Activated T-helper 17 cell treated with anti-CD3 and anti-CD28 coated beads, Interleukin-2, amount 50 U/mL, for 72 hours (primary cell): ENCODE measurements at regions not wholly inside any gene's neighbourhood (a gene's known extent, or its start where the extent isn't known, plus 50 kb on each side); places are given as distances from the start of the nearest gene placed in this dataset.
"Not testable (repeated sequence)": the region's sequence is repeated elsewhere in the genome, so short reads cannot be mapped to it uniquely, and the experiment has no call there.

Experiments
- ATAC-seq: fragments of 150-1000 bp; cut with Tn5 transposase; replicated peaks from 2 replicates; pipeline ENCODE4 v1.10.0; 2021; ENCODE audit warnings: mild to moderate bottlenecking, moderate library complexity
- H3K27ac Mint-ChIP-seq: one replicate; pipeline ENCODE4 v1.8.0; 2022; ENCODE audit warnings: mixed read lengths
- H3K27me3 Mint-ChIP-seq: one replicate; pipeline ENCODE4 v1.8.0; 2022; ENCODE audit warnings: mixed read lengths
- H3K36me3 Mint-ChIP-seq: one replicate; pipeline ENCODE4 v1.8.0; 2022; ENCODE audit warnings: low read depth, mild to moderate bottlenecking, mixed read lengths
- H3K4me1 Mint-ChIP-seq: one replicate; pipeline ENCODE4 v1.8.0; 2022; ENCODE audit warnings: mixed read lengths
- H3K4me3 Mint-ChIP-seq: one replicate; pipeline ENCODE4 v1.8.0; 2022; ENCODE audit warnings: mild to moderate bottlenecking, mixed read lengths
- H3K9me3 Mint-ChIP-seq: one replicate; pipeline ENCODE4 v1.8.0; 2022; ENCODE audit warnings: mixed read lengths

DNA sequence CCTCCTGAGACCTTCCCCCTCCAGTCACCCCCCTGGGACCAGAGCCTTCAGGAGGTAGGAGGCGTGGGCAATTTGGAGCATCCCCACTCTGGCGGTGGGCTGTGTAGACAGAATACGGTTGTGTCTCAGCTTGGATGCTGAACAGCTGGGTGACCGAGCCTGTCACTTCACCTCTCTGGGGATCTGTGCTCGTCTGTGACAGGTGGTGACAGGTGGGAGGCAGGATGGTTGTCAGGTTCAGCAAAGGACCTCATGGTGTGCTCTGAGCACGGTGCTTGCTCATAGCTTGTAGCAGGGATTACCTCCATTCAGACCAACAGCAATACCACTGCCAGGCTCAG is 186.5 kb upstream of the HS6ST1 start:
- Mint-ChIP-seq H3K4me3 (no peak overlapping the region), H3K9me3 (no peaks in the 10 kb centered on the region), H3K36me3 (no peaks in the 10 kb centered on the region), H3K27ac (no peak overlapping the region), H3K4me1 (no peaks in the 10 kb centered on the region), H3K27me3 (no peaks in the 10 kb centered on the region)
- ATAC-seq: no peak

DNA sequence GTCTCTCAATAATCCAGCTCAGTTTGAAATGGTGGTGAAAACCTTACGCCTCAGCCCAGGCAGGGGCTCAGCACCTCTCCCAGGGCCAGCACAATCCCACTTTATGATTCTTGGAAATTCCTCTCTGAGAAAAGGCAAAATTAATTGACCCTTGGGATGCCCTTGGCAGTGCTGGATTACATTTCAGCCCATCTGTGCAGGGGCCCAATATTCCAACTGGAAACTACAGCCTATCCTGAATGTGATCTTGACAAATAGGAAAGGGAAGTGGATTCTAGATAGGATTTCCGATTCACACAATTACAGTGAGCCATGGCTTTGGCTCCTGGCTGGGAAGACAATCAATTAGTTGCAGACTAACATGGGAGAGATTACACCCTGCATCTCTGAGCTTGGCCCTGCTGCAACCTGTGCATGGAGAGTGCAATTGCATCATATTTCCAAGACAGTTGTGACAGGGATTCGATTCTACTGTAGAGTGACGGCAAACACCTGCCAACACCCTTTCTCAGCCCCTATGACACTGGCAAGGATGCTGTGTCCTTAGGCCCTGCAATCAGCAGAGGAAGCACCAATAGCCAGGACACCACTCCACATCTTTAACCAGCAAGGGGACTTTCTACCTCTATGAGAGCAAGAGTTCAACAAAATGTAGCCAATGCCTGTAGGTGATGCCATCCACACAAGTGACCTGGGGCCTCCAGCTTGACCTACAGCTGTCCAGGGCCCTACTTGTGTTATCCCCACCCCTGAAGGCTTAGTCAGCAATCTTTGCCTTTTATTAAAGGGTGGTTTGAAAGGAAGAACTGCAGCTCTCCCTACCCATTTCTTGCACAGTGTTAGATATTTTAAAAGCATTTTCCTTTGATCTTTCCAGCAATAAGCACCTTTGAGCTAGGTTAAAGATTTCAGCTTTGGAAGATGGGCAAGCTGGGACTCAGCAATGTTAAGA is 187.2 kb upstream of the HS6ST1 start:
- Mint-ChIP-seq H3K27me3 (no peaks in the 10 kb centered on the region), H3K4me3 (no peak overlapping the region), H3K9me3 (no peaks in the 10 kb centered on the region), H3K36me3 (no peaks in the 10 kb centered on the region), H3K4me1 (no peaks in the 10 kb centered on the region), H3K27ac (no peak overlapping the region)
- no peak for ATAC-seq

DNA sequence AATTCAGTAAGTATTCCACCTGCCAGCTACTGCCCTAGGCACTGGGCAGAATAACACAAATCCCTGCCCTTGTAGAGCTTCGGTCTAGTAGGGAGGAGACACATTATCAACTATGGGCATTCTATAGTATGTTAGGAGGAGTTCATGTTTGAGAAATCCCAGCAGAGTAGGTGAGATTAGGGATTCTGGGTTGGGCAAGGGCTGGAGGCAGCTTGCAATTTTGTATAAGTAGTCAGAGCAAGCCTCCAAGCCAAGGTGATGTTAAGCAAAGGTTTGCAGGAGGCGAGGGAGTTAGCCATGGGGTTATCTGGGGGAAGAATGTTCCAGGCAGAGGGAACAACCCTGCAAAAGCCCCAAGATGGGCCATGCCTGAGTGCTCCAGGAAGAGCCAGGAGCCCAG is 187.9 kb upstream of the HS6ST1 start:
- Mint-ChIP-seq H3K9me3 (no peaks in the 10 kb centered on the region), H3K36me3 (no peaks in the 10 kb centered on the region), H3K27ac (no peak overlapping the region), H3K4me1 (no peaks in the 10 kb centered on the region), H3K4me3 (no peak overlapping the region), H3K27me3 (no peaks in the 10 kb centered on the region)
- ATAC-seq: no peak

DNA sequence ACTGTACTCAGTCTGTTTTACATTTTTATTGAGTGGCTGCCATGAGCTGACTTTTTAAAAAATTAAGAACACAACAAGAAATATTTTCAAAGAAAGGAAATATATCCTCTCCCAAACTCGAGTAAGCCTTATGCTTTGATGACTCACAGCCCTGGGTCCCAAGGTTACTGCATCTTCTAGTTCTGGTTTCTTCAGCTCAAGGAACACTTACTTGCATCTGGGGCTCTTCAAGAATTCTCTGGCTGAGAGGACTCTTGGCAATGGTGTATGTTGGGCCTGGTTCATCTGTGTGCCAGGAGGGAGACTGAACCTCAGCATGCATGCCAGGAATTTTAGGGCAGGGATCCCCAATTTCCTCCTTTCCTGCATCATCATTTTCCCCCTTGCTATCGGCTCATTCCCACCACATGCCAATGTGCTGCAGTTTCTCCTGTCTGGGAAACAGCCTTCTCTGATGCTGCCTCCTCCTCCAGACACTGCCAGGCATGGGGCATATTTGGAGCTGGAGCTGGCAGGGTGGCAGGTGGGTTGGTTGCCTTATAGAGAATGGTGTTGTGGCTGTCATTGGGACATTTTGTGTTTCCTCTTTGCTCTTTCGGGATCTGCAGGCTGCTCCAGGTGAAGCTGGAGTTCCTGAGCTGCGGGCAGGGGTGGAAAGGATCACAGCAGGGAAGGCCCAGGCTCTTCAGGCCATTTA is 192.2 kb upstream of the HS6ST1 start:
- ATAC-seq: no peak
- H3K9me3 Mint-ChIP-seq: no peaks in the 10 kb centered on the region
- no peaks in the 10 kb centered on the region for H3K36me3 Mint-ChIP-seq
- H3K27ac Mint-ChIP-seq: no peak overlapping the region
- no peaks in the 10 kb centered on the region for H3K4me1 Mint-ChIP-seq
- no peak overlapping the region for H3K4me3 Mint-ChIP-seq
- H3K27me3 Mint-ChIP-seq: peaks cover 7% of the 10 kb centered on the region

DNA sequence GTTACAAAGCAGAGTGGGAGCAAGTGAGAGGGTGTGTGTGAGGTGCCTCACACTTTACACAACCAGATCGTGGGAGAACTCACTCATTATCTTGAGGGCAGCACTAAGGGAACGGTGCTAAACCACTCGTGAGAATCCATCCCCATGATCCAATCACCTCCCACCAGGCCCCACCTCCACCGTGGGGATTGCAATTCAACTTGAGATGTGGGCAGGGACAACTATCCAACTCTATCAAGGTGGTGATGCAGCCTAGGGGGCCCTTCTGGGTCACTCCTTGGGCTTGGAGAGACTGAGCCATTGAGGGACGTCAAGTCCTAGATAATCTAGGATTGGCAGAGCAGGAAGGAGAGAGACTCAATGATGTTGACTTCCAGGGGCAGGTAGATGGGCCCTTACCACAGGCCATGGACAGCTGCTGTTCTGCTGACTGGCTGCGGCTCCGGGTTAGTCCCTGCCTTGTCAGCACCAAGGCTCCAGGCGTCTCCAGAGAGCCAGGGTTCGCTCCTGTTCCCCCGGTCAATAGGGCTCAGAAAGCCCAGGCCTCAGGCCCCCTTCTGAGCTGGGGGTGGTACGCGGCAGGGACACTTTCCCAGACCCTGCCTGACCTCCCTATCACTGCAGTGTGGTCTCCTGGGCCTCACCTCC is 193.2 kb upstream of the HS6ST1 start:
- no peaks in the 10 kb centered on the region for H3K9me3 Mint-ChIP-seq
- ATAC-seq: no peak
- H3K36me3 Mint-ChIP-seq: no peaks in the 10 kb centered on the region
- no peak overlapping the region for H3K27ac Mint-ChIP-seq
- H3K27me3 Mint-ChIP-seq: peaks cover 7% of the 10 kb centered on the region
- no peak overlapping the region for H3K4me3 Mint-ChIP-seq
- no peaks in the 10 kb centered on the region for H3K4me1 Mint-ChIP-seq

GRCh38 chr2:128512379-128513115 is 193.9 kb upstream of the HS6ST1 start:
- no peaks in the 10 kb centered on the region for H3K4me1 Mint-ChIP-seq
- no peak for ATAC-seq
- H3K9me3 Mint-ChIP-seq: no peaks in the 10 kb centered on the region
- no peaks in the 10 kb centered on the region for H3K36me3 Mint-ChIP-seq
- peaks cover 7% of the 10 kb centered on the region for H3K27me3 Mint-ChIP-seq
- H3K4me3 Mint-ChIP-seq: no peak overlapping the region
- no peak overlapping the region for H3K27ac Mint-ChIP-seq

- no peaks in the 10 kb centered on the region for H3K36me3 Mint-ChIP-seq
- no peaks in the 10 kb centered on the region for H3K9me3 Mint-ChIP-seq
- ATAC-seq: no peak
- H3K27me3 Mint-ChIP-seq: peaks cover 9% of the 10 kb centered on the region
- H3K27ac Mint-ChIP-seq: no peak overlapping the region
- no peaks in the 10 kb centered on the region for H3K4me1 Mint-ChIP-seq
- H3K4me3 Mint-ChIP-seq: no peak overlapping the region
These were observed 194.7 kb upstream of the HS6ST1 start for GRCh38 chr2:128513116-128513960.

DNA sequence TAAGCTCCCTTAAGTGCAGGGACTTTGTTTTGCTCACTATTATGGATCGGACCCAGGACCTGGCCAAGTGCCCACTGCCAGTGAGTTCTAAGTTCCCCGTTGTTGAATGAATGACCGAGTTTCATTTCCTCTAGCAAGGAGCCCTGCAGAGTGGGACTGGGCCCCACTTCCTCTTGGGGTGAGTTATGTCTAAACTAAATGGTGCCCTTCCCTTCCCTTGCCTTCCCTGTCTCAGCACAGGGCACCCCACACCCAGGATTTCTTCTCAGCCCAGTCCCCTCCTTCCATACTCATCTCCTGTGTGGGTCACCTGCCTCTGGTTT is 195.3 kb upstream of the HS6ST1 start:
- no peak for ATAC-seq
- H3K27me3 Mint-ChIP-seq: peaks cover 10% of the 10 kb centered on the region
- no peaks in the 10 kb centered on the region for H3K36me3 Mint-ChIP-seq
- H3K4me3 Mint-ChIP-seq: no peak overlapping the region
- no peak overlapping the region for H3K27ac Mint-ChIP-seq
- no peaks in the 10 kb centered on the region for H3K4me1 Mint-ChIP-seq
- no peaks in the 10 kb centered on the region for H3K9me3 Mint-ChIP-seq

- H3K4me1 Mint-ChIP-seq: no peaks in the 10 kb centered on the region
These were observed 195.9 kb upstream of the HS6ST1 start for GRCh38 chr2:128514555-128514955.

GRCh38 chr2:128516938-128517337 is 198.3 kb upstream of the HS6ST1 start:
- Mint-ChIP-seq H3K27me3 (peaks cover 10% of the 10 kb centered on the region), H3K4me3 (no peak overlapping the region), H3K36me3 (no peaks in the 10 kb centered on the region), H3K9me3 (no peaks in the 10 kb centered on the region), H3K4me1 (no peaks in the 10 kb centered on the region), H3K27ac (no peak overlapping the region)
- no peak for ATAC-seq

More at GRCh38 chr2:128514555-128514955, 195.9 kb upstream of the HS6ST1 start:
- Mint-ChIP-seq H3K9me3 (no peaks in the 10 kb centered on the region), H3K36me3 (no peaks in the 10 kb centered on the region), H3K27ac (no peak overlapping the region), H3K27me3 (peaks cover 10% of the 10 kb centered on the region), H3K4me3 (no peak overlapping the region)
- no peak for ATAC-seq

GRCh38 chr2:128519028-128519427 is 200.4 kb upstream of the HS6ST1 start:
- not testable (repeated sequence) for H3K27ac Mint-ChIP-seq, H3K36me3 Mint-ChIP-seq, H3K9me3 Mint-ChIP-seq, H3K4me3 Mint-ChIP-seq, H3K4me1 Mint-ChIP-seq, H3K27me3 Mint-ChIP-seq, ATAC-seq

- no peak for ATAC-seq
- no peaks in the 10 kb centered on the region for H3K9me3 Mint-ChIP-seq
- no peaks in the 10 kb centered on the region for H3K36me3 Mint-ChIP-seq
- H3K4me3 Mint-ChIP-seq: no peak overlapping the region
- no peak overlapping the region for H3K27ac Mint-ChIP-seq
- H3K4me1 Mint-ChIP-seq: no peaks in the 10 kb centered on the region
- H3K27me3 Mint-ChIP-seq: peaks cover 9% of the 10 kb centered on the region
These were observed 201.0 kb upstream of the HS6ST1 start for GRCh38 chr2:128519517-128520215.

GRCh38 chr2:128520340-128520739 is 201.7 kb upstream of the HS6ST1 start:
- no peak overlapping the region for H3K27ac Mint-ChIP-seq
- ATAC-seq: peak; percentile 48
- H3K36me3 Mint-ChIP-seq: no peaks in the 10 kb centered on the region
- H3K9me3 Mint-ChIP-seq: no peaks in the 10 kb centered on the region
- H3K4me3 Mint-ChIP-seq: no peak overlapping the region
- no peaks in the 10 kb centered on the region for H3K4me1 Mint-ChIP-seq
- H3K27me3 Mint-ChIP-seq: peaks cover 9% of the 10 kb centered on the region
